ENCODE measurements at regions not wholly inside any gene's neighbourhood (a gene's known extent, or its start where the extent isn't known, plus 50 kb on each side); places are given as distances from the start of the nearest gene placed in this dataset.

- TF ChIP-seq CTCF (conservative IDR thresholded peaks at IDR 0.05; ENCODE audit: low read length) (no peak), EZH2phosphoT487 (IDR thresholded peaks at IDR 0.05; ENCODE audit: borderline replicate concordance, low read depth, low read length) (no peak)
Measured at GRCh38 chr13:105135852-105136615, 1399.4 kb downstream of the EFNB2 start.

Data from OCI-LY7 (cell line).